A673 (cell line): ENCODE measurements at regions not wholly inside any gene's neighbourhood (a gene's known extent, or its start where the extent isn't known, plus 50 kb on each side); places are given as distances from the start of the nearest gene placed in this dataset.

Source experiments
- CTCF ChIP-seq: fragments of 300-800, 200-600 bp; sonication (generic); conservative IDR thresholded peaks from 2 replicates; pipeline ENCODE4 v1.5.1; 2017; ENCODE audit warnings: low read depth, mild to moderate bottlenecking, antibody characterized with exemption, low read length, moderate library complexity, mixed read lengths
- EZH2 ChIP-seq: fragments of 200-600 bp; sonication (generic); IDR thresholded peaks from 2 replicates; pipeline ENCODE4 v1.6.1; 2017; ENCODE audit warnings: borderline replicate concordance, low read depth, mild to moderate bottlenecking, mixed read lengths, antibody characterized with exemption, low read length; ENCODE audit not compliant: poor library complexity, severe bottlenecking

GRCh38 chr1:108082738-108083562 lies 117.2 kb downstream of the SLC25A24 start:
- TF ChIP-seq CTCF (no peak), EZH2 (no peak)
